ENCODE measurements at regions not wholly inside any gene's neighbourhood (a gene's known extent, or its start where the extent isn't known, plus 50 kb on each side); places are given as distances from the start of the nearest gene placed in this dataset.
"Not testable (repeated sequence)": the region's sequence is repeated elsewhere in the genome, so short reads cannot be mapped to it uniquely, and the experiment has no call there.

- no peak for DNase-seq (ENCODE audit: low spot score)
These were observed 459.3 kb upstream of the SGO1 start for GRCh38 chr3:20645340-20645739.

DNA sequence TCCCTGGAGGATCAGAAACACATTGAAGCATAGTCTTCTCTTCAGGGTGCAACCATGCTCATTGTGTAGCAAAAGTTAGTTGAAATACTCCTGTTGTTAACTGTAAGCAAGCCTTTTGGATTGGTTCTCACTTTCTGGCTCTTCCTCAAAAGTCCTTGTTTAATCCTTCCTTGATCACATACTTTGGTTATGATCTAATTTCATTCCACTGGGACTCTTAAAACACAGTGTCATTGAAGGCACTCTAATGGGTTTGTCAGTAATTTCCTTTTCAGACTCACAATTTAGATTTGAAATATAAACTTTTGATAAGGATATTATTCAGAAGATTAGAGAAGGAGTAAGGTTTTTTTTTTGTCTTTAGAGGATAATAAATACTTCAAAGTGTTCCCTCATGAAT is 451.7 kb upstream of the SGO1 start:
- DNase-seq (ENCODE audit: low spot score), result no peak

- DNase-seq (ENCODE audit: low spot score), result peak; percentile 55
These were observed 436.3 kb upstream of the SGO1 start for GRCh38 chr3:20622304-20622703.

- DNase-seq (ENCODE audit: low spot score), result not testable (repeated sequence)
These were observed 432.6 kb upstream of the SGO1 start for GRCh38 chr3:20618621-20619020.

DNA sequence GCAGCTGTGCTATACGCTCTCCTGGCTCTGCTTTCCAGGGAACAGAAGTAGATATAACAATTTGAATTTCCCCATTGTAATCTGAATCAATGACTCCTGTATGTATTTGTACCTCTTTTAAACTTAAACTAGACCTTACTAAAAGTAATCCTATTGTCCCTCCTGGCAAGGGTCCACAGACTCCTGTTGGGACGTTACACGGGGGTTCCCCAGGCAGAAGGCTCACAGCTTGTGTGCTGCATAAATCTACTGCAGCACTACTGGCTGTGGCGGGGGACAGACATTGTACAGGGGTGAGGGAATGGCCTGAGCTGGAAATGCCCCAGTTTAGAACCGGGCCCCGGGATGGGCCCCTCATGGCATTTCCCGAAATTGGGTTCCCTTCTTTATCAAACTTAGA is 432.2 kb upstream of the SGO1 start:
- DNase-seq (ENCODE audit: low spot score), result not testable (repeated sequence)

GRCh38 chr3:20615982-20616381 is 430.0 kb upstream of the SGO1 start:
- not testable (repeated sequence) for DNase-seq (ENCODE audit: low spot score)

- DNase-seq (ENCODE audit: low spot score), result no peak
These were observed 422.2 kb upstream of the SGO1 start for GRCh38 chr3:20608054-20608738.

- no peak for DNase-seq (ENCODE audit: low spot score)
These were observed 418.7 kb upstream of the SGO1 start for GRCh38 chr3:20604659-20605058.

DNA sequence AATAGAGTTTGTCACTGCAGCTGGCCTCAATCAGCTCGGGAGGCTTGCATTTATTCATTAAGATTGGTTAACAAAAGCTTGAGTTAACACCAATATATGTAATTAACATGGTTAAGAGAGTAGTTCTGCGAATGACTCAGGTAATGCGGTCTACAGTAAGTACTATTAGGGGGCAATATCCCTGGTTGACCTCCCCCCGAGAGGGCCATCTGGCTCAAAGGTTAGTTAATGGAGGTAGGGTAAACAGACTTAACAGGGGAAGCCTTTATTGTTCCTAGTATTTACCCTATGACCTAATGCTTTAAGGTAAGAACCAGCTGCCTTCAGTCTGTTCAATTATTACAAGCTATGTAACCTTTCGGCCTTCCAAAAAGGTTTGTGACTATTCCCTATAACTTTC is 403.3 kb upstream of the SGO1 start:
- no peak for DNase-seq (ENCODE audit: low spot score)

- DNase-seq (ENCODE audit: low spot score), result no peak
These were observed 402.8 kb upstream of the SGO1 start for GRCh38 chr3:20588781-20589180.

DNA sequence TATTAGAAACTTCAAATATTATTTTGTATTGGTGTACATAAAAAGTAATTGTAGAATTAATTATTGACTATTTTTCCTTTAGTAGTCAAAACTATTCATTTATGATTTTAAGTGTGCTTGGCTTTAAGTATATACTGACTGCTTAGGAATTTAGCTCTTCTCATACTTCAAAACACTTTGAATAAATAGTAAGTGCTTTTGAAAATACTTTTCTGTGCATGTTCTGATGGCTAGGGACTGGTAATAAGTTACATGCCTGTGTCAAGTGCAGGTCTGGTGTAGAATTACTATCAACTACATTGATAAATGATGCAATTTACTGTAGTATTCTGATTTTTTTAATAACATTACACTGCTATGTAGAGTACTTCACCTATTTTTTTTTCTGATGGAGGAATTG is 397.6 kb upstream of the SGO1 start:
- no peak for DNase-seq (ENCODE audit: low spot score)

DNA sequence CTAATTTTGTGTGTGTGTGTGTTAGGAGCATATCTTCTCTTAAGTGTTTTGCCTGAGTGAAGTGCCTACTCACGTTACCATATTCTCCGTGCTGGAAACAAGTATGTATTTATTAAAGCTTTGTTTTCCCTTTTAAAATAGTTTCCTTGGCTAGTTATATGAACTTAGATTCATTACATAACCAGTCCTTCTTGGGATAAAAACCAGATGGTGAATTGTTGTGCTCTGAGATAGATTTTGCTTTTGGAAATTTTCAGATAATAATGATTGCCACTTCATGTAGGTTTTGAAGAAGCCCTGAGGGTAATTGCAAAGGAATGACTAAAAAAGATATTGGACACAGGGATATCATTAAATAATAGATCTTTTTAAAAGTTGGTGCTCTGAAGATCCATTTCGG is 390.2 kb upstream of the SGO1 start:
- DNase-seq (ENCODE audit: low spot score), result no peak

- DNase-seq (ENCODE audit: low spot score), result no peak
These were observed 389.1 kb upstream of the SGO1 start for GRCh38 chr3:20575146-20575545.

GRCh38 chr3:20574746-20575145 is 388.7 kb upstream of the SGO1 start:
- DNase-seq (ENCODE audit: low spot score), result no peak

DNA sequence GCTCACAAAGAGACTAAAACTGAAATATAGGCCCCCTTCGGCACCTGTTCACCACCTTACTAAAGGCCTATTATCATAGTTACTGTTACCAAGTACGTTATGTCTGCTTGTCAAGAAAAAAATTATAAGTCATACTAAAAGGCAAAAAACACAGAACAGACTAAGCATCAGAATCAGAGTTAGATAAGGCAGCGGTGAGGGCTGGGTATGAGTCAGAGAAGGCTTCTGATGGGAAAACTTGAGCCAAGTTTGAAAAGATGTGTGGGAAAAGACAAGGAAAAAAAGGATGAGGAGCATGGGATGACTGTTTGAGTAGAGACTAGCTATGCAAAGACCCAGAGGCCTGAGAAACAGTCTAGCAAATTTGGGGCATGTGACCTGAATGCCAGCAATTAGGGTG is 387.2 kb upstream of the SGO1 start:
- DNase-seq (ENCODE audit: low spot score), result no peak

- no peak for DNase-seq (ENCODE audit: low spot score)
These were observed 386.5 kb upstream of the SGO1 start for GRCh38 chr3:20572473-20572872.

DNA sequence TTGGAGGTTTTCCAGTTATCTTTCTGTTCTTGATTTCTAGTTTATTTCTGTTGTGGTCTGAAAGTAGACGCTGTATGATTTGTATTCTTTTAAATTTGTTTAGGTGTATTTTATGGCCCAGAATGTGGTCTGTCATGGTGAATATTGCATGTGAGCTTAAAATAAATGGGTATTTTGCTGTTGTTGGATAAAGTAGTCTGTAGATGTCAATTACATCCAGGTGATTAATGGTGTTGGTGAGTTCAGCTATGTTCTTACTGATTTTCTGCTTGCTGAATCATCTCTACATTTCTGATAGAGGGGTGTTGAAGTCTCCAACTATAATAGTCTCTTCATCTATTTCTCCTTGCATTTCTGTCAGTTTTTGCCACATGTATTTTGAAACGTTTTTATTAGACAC is 383.3 kb upstream of the SGO1 start:
- no peak for DNase-seq (ENCODE audit: low spot score)

GRCh38 chr3:20564966-20565365 is 379.0 kb upstream of the SGO1 start:
- no peak for DNase-seq (ENCODE audit: low spot score)

DNA sequence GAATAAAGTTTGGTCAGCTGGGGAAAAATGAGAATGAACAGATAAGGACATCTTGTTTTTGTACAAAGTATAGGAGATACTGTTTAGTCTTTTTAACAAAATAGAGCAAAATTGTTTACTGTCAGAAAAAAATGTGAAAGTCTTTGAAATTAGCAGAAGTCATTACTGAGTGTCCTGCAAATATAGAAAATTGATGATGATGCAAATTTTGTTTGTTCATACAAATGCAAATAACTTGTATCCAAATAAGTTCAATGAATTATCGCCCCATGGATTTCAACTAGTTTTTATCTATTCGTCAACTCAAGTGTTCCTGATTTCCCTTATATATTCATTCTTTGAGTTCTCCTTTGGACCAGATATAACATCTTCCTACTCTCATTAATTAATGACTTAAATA is 378.0 kb upstream of the SGO1 start:
- no peak for DNase-seq (ENCODE audit: low spot score)

- DNase-seq (ENCODE audit: low spot score), result no peak
These were observed 377.2 kb upstream of the SGO1 start for GRCh38 chr3:20563251-20563650.

- no peak for DNase-seq (ENCODE audit: low spot score)
These were observed 375.2 kb upstream of the SGO1 start for GRCh38 chr3:20561166-20561565.

GRCh38 chr3:20560446-20560845 is 374.4 kb upstream of the SGO1 start:
- not testable (repeated sequence) for DNase-seq (ENCODE audit: low spot score)

DNA sequence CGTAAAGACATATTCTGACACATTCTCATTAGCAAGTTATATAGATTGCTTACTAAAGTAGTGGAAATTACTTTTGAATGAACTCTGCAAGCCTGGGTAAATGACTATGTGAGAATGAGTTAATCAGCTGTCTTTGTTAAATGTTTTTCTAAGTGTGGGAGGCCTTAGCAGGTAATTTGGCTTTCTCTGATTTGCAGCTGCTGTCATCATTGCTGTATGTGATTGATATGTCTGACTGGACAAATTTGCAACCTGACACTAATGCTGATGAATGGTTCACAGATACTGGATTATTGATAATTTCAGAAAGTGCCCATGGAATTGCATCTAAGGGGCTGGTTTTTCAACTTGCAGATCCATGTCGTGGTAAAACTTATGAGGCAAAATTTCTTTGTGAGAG is 372.2 kb upstream of the SGO1 start:
- no peak for DNase-seq (ENCODE audit: low spot score)

DNA sequence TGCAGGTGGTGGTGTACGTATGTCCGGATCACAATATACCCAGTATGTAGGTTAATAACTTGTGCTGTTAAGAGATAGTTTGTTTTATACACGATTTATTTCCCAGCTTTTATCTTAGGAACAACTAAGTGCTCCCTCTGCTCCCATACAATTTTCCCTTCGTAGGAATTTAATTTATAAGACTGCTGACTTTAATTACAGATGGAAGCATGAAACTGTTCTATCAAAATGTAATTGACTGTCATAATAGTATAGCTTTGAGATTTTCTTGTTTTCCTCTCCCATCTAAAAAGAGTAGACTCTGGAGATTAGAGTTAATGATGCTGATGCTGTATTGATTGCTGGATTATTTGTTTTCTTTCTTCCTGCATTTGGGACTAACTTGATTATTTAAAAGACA is 370.7 kb upstream of the SGO1 start:
- no peak for DNase-seq (ENCODE audit: low spot score)
